Thymus (tissue), 11 donors: ENCODE measurements at regions not wholly inside any gene's neighbourhood (a gene's known extent, or its start where the extent isn't known, plus 50 kb on each side); places are given as distances from the start of the nearest gene placed in this dataset.

ENCODE experiments used
- DNase-seq, 9 donors: peaks; one replicate each; pipeline ENCODE4 v3.0.0-alpha.2; 2013; ENCODE audit warnings: low spot score in 9 of 9, low read depth in 6 of 9, missing footprints in 1 of 9
- H3K27ac ChIP-seq, 2 donors: one replicate each; pipeline ENCODE4 v1.5.1; 2013; ENCODE audit warnings: control low read depth in 1 of 2, low read depth in 1 of 2, low read length in 1 of 2, mild to moderate bottlenecking in 1 of 2, moderate library complexity in 1 of 2
- H3K27me3 ChIP-seq, 2 donors: one replicate each; pipeline ENCODE4 v1.5.1; 2013; ENCODE audit warnings: low read length in 1 of 2; ENCODE audit not compliant: control insufficient read depth in 2 of 2, insufficient read depth in 1 of 2
- H3K36me3 ChIP-seq, 2 donors: one replicate each; pipeline ENCODE4 v1.5.1; 2013; ENCODE audit warnings: low read length in 1 of 2, mild to moderate bottlenecking in 1 of 2, moderate library complexity in 1 of 2; ENCODE audit not compliant: control insufficient read depth in 2 of 2, insufficient read depth in 2 of 2
- H3K4me1 ChIP-seq, 2 donors: one replicate each; pipeline ENCODE4 v1.5.1; 2013; ENCODE audit warnings: low read length in 2 of 2; ENCODE audit not compliant: control insufficient read depth in 2 of 2, insufficient read depth in 2 of 2
- H3K4me3 ChIP-seq, 2 donors: one replicate each; pipeline ENCODE4 v1.5.1; 2013; ENCODE audit warnings: low read length in 2 of 2, control low read depth in 1 of 2, mild to moderate bottlenecking in 1 of 2
- H3K9me3 ChIP-seq, 2 donors: one replicate each; pipeline ENCODE4 v1.5.1; 2013; ENCODE audit warnings: low read length in 1 of 2, mild to moderate bottlenecking in 1 of 2; ENCODE audit not compliant: control insufficient read depth in 2 of 2, insufficient read depth in 1 of 2
- WGBS: extraction: QIAGEN DNeasy Blood & Tissue Kit; methylation state at CpG from one replicate; pipeline ENCODE4 v1.1.7; 2013; 5-methylcytosine and 5-hydroxymethylcytosine counted together
- donor health status: healthy.

GRCh38 chr19:31601855-31602254, 252.6 kb upstream of the TSHZ3 start:
- no peaks in the 10 kb centered on the region for H3K4me1 ChIP-seq
- no peaks in the 10 kb centered on the region for H3K27me3 ChIP-seq
- no peak overlapping the region for H3K27ac ChIP-seq
- DNase-seq, result no peak
- H3K36me3 ChIP-seq, result no peaks in the 10 kb centered on the region
- no peak overlapping the region for H3K4me3 ChIP-seq
- no peaks in the 10 kb centered on the region for H3K9me3 ChIP-seq
- WGBS, result 96% methylated on average over 9 of the region's 9 CpGs

GRCh38 chr19:31602548-31602947, 253.3 kb upstream of the TSHZ3 start:
- H3K9me3 ChIP-seq, result no peaks in the 10 kb centered on the region

GRCh38 chr19:31604493-31605040, 255.3 kb upstream of the TSHZ3 start:
- DNase-seq, result no peak
- no peaks in the 10 kb centered on the region for H3K9me3 ChIP-seq
- no peak overlapping the region for H3K4me3 ChIP-seq
- H3K36me3 ChIP-seq, result no peaks in the 10 kb centered on the region
- H3K27ac ChIP-seq, result no peak overlapping the region
- 89% methylated on average over 10 of the region's 10 CpGs for WGBS
- no peaks in the 10 kb centered on the region for H3K4me1 ChIP-seq
- H3K27me3 ChIP-seq, result no peaks in the 10 kb centered on the region

More at GRCh38 chr19:31602548-31602947, 253.3 kb upstream of the TSHZ3 start:
- Histone ChIP-seq H3K4me1 (no peaks in the 10 kb centered on the region), H3K36me3 (no peaks in the 10 kb centered on the region), H3K4me3 (no peak overlapping the region), H3K27me3 (no peaks in the 10 kb centered on the region), H3K27ac (no peak overlapping the region)
- 95% methylated on average over 4 of the region's 4 CpGs for WGBS
- DNase-seq, result no peak

- no peak overlapping the region for H3K4me3 ChIP-seq
Measured at GRCh38 chr19:31610018-31610417, 260.8 kb upstream of the TSHZ3 start.

GRCh38 chr19:31611046-31611877, 262.0 kb upstream of the TSHZ3 start:
- 92% methylated on average over 3 of the region's 3 CpGs for WGBS
- no peak for DNase-seq
- H3K4me1 ChIP-seq, result no peaks in the 10 kb centered on the region

More at GRCh38 chr19:31610018-31610417, 260.8 kb upstream of the TSHZ3 start:
- 94% methylated on average over 8 of the region's 8 CpGs for WGBS
- no peaks in the 10 kb centered on the region for H3K36me3 ChIP-seq
- no peaks in the 10 kb centered on the region for H3K27me3 ChIP-seq
- H3K9me3 ChIP-seq, result no peaks in the 10 kb centered on the region
- DNase-seq, result no peak
- no peak overlapping the region for H3K27ac ChIP-seq
- H3K4me1 ChIP-seq, result no peaks in the 10 kb centered on the region

GRCh38 chr19:31612873-31613272, 263.6 kb upstream of the TSHZ3 start:
- no peaks in the 10 kb centered on the region for H3K4me1 ChIP-seq
- DNase-seq, result no peak
- H3K36me3 ChIP-seq, result no peaks in the 10 kb centered on the region
- 86% methylated on average over 6 of the region's 6 CpGs for WGBS
- no peaks in the 10 kb centered on the region for H3K9me3 ChIP-seq
- H3K27ac ChIP-seq, result no peak overlapping the region
- H3K4me3 ChIP-seq, result no peak overlapping the region
- no peaks in the 10 kb centered on the region for H3K27me3 ChIP-seq

More at GRCh38 chr19:31611046-31611877, 262.0 kb upstream of the TSHZ3 start:
- Histone ChIP-seq H3K36me3 (no peaks in the 10 kb centered on the region), H3K4me3 (no peak overlapping the region), H3K27me3 (no peaks in the 10 kb centered on the region), H3K9me3 (no peaks in the 10 kb centered on the region), H3K27ac (no peak overlapping the region)

GRCh38 chr19:31613683-31614219, 264.5 kb upstream of the TSHZ3 start:
- Histone ChIP-seq H3K36me3 (no peaks in the 10 kb centered on the region), H3K9me3 (no peaks in the 10 kb centered on the region), H3K4me1 (no peaks in the 10 kb centered on the region), H3K27me3 (no peaks in the 10 kb centered on the region), H3K27ac (no peak overlapping the region), H3K4me3 (no peak overlapping the region)
- no peak for DNase-seq
- 87% methylated on average over 4 of the region's 4 CpGs for WGBS

GRCh38 chr19:31616031-31616430, 266.8 kb upstream of the TSHZ3 start:
- Histone ChIP-seq H3K4me1 (no peaks in the 10 kb centered on the region), H3K27ac (no peak overlapping the region), H3K27me3 (no peaks in the 10 kb centered on the region), H3K9me3 (no peaks in the 10 kb centered on the region), H3K4me3 (no peak overlapping the region), H3K36me3 (no peaks in the 10 kb centered on the region)
- no peak for DNase-seq
- WGBS, result 74% methylated on average over 3 of the region's 3 CpGs

- no peaks in the 10 kb centered on the region for H3K27me3 ChIP-seq
- DNase-seq, result no peak
- WGBS, result 91% methylated on average over 4 of the region's 4 CpGs
- no peaks in the 10 kb centered on the region for H3K36me3 ChIP-seq
- H3K27ac ChIP-seq, result no peak overlapping the region
- H3K4me1 ChIP-seq, result no peaks in the 10 kb centered on the region
- H3K9me3 ChIP-seq, result no peaks in the 10 kb centered on the region
- no peak overlapping the region for H3K4me3 ChIP-seq
Measured at GRCh38 chr19:31617010-31617585, 267.9 kb upstream of the TSHZ3 start.
